ENCODE measurements at regions not wholly inside any gene's neighbourhood (a gene's known extent, or its start where the extent isn't known, plus 50 kb on each side); places are given as distances from the start of the nearest gene placed in this dataset.

DNA sequence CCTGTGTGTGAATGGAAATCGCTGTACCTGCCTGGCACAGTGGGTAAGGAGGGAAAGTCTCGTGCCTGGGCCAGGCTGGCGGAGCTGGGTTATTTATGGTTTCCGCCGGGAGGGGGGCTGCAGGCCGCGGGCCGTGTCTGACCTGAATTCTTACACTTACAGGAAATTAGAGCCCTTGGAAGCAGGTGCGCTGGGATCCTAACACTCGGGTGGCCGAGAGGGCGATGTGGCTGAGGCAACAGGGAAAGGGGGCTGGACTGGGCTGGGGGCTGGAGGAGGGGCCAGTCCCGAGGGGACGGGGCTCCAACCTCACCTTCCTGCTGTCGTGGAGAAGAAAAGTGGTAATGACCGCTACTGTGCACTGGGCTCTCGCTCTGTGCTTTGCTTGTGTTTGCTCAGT, 109.4 kb upstream of the WNT4 start (continued):
- TF ChIP-seq, protein P1, sequence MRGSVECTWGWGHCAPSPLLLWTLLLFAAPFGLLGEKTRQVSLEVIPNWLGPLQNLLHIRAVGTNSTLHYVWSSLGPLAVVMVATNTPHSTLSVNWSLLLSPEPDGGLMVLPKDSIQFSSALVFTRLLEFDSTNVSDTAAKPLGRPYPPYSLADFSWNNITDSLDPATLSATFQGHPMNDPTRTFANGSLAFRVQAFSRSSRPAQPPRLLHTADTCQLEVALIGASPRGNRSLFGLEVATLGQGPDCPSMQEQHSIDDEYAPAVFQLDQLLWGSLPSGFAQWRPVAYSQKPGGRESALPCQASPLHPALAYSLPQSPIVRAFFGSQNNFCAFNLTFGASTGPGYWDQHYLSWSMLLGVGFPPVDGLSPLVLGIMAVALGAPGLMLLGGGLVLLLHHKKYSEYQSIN (CRISPR knock-in tag; IDR thresholded peaks at IDR 0.05; ENCODE audit: borderline replicate concordance), result no peak
- TF ChIP-seq SOX6 (IDR thresholded peaks at IDR 0.05) (no peak), SOX6 (CRISPR knock-in tag; IDR thresholded peaks at IDR 0.05) (no peak), ZNF790 (CRISPR knock-in tag; IDR thresholded peaks at IDR 0.05; ENCODE audit: borderline replicate concordance) (no peak), HDAC1 (CRISPR knock-in tag; IDR thresholded peaks at IDR 0.05) (no peak), SIX1 (CRISPR knock-in tag; IDR thresholded peaks at IDR 0.05; ENCODE audit: borderline replicate concordance) (no peak)

DNA sequence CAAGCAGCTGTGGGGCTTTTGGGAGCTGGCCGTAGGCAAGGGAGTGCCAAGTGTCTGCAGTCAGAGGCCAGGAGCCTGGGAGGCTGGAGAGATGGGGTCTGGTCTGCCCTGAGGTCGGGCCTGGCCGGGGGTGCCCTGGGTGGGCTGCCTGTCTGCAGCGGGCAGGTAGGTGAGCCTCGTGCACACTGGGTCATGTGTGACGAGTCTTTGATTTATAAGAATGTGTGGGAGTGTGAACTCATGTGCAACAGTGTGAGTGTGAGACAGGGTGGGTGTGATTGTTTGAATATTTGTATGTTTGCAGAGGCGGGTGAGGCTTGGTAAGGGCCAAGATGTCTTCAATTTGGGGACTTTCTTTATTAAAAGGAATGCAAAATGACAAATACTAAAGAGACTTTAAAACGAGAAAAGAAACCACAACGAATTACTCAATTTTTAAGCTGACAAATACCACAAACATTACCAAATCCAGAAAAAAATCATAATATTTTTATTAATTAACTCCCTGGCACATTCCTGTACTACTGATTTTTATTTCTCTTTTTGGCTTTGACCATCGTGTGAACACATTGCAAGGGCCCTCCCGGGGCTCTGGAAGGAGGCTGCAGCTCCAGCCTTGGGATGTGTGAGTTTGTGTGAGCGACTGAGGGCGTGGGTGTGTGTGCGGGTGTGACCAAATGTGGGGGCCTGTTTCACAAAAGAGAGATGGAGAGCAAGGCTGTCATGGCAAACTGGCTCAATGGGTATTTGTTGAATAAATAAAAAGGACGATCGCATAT, 110.3 kb upstream of the WNT4 start:
- ATAC-seq (no peak), DNase-seq (ENCODE audit: low spot score) (no peak), FAIRE-seq (no peak)
- no peak overlapping the region for H3K4me3 ChIP-seq (replicated peaks in 1 of 3; ENCODE audit: insufficient read depth in 1 of 3, low read depth in 2 of 3, low read length in 3 of 3)
- ChIA-PET POLR2A (no interaction called here), CTCF (ENCODE audit: low intra/inter-chr PET ratio, low total read pairs) (no interaction called here)
- no peaks in the 10 kb centered on the region for H3K4me1 ChIP-seq (ENCODE audit: insufficient read depth, low read length)
- no peak overlapping the region for H2AFZ ChIP-seq (ENCODE audit: low read length)
- H3K9ac ChIP-seq (ENCODE audit: insufficient read depth, low read depth, low read length), result no peak overlapping the region
- no peaks in the 10 kb centered on the region for H4K20me1 ChIP-seq (ENCODE audit: insufficient read depth, low read length)
- peaks cover 13 to 65% of the 10 kb centered on the region in 2 experiments for H3K27me3 ChIP-seq (ENCODE audit: control insufficient read depth in 1 of 2, insufficient read depth in 2 of 2, low read length in 2 of 2)
- BruUV-seq (replicated peaks), result no TSS peak
- intact Hi-C loops (cut with micrococcal nuclease; ENCODE audit: unreplicated experiment) (no loop called here), in situ Hi-C loops (cut with HindIII; ENCODE audit: extremely low pct_ligation_motif_present, low pct_unique_long_range_greater_than_20kb) (no loop called here)
- 24% methylated on average over 15 of the region's 16 CpGs for WGBS (ENCODE audit: low lambda C conversion rate)
- H3K27ac ChIP-seq (ENCODE audit: extremely low read length, insufficient read depth, low read length), result no peak overlapping the region
- H3K9me3 ChIP-seq (ENCODE audit: low read length), result no peaks in the 10 kb centered on the region
- H3K79me2 ChIP-seq (ENCODE audit: insufficient read depth, low read length), result no peaks in the 10 kb centered on the region
- no peaks in the 10 kb centered on the region for H3K36me3 ChIP-seq (replicated peaks in 1 of 2; ENCODE audit: control insufficient read depth in 1 of 2, insufficient read depth in 2 of 2, low read length in 2 of 2)
- no peak overlapping the region for H3K4me2 ChIP-seq (ENCODE audit: low read depth, low read length)
- TF ChIP-seq KMT2A (CRISPR knock-in tag; IDR thresholded peaks at IDR 0.05), result no peak
- TF ChIP-seq ARHGAP35 (CRISPR knock-in tag; IDR thresholded peaks at IDR 0.05; ENCODE audit: borderline replicate concordance), result no peak
- TF ChIP-seq, protein P2, sequence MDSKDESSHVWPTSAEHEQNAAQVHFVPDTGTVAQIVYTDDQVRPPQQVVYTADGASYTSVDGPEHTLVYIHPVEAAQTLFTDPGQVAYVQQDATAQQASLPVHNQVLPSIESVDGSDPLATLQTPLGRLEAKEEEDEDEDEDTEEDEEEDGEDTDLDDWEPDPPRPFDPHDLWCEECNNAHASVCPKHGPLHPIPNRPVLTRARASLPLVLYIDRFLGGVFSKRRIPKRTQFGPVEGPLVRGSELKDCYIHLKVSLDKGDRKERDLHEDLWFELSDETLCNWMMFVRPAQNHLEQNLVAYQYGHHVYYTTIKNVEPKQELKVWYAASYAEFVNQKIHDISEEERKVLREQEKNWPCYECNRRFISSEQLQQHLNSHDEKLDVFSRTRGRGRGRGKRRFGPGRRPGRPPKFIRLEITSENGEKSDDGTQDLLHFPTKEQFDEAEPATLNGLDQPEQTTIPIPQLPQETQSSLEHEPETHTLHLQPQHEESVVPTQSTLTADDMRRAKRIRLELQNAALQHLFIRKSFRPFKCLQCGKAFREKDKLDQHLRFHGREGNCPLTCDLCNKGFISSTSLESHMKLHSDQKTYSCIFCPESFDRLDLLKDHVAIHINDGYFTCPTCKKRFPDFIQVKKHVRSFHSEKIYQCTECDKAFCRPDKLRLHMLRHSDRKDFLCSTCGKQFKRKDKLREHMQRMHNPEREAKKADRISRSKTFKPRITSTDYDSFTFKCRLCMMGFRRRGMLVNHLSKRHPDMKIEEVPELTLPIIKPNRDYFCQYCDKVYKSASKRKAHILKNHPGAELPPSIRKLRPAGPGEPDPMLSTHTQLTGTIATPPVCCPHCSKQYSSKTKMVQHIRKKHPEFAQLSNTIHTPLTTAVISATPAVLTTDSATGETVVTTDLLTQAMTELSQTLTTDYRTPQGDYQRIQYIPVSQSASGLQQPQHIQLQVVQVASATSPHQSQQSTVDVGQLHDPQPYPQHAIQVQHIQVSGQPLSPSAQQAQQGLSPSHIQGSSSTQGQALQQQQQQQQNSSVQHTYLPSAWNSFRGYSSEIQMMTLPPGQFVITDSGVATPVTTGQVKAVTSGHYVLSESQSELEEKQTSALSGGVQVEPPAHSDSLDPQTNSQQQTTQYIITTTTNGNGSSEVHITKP (CRISPR knock-in tag; IDR thresholded peaks at IDR 0.05; ENCODE audit: low read depth), result no peak
- TF ChIP-seq, protein P3, sequence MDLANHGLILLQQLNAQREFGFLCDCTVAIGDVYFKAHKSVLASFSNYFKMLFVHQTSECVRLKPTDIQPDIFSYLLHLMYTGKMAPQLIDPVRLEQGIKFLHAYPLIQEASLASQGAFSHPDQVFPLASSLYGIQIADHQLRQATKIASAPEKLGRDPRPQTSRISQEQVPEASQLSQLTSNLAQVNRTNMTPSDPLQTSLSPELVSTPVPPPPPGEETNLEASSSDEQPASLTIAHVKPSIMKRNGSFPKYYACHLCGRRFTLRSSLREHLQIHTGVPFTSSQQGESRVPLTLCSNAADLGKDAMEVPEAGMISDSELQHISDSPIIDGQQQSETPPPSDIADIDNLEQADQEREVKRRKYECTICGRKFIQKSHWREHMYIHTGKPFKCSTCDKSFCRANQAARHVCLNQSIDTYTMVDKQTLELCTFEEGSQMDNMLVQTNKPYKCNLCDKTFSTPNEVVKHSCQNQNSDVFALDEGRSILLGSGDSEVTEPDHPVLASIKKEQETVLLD (CRISPR knock-in tag; IDR thresholded peaks at IDR 0.05; ENCODE audit: low read depth), result no peak
- no peak for TF ChIP-seq ZNF607 (CRISPR knock-in tag; IDR thresholded peaks at IDR 0.05; ENCODE audit: borderline replicate concordance)
- TF ChIP-seq TRIM24 (CRISPR knock-in tag; IDR thresholded peaks at IDR 0.05), result no peak

All from HepG2 (cell line).